Body of pancreas (tissue), 4 donors: ENCODE measurements at regions not wholly inside any gene's neighbourhood (a gene's known extent, or its start where the extent isn't known, plus 50 kb on each side); places are given as distances from the start of the nearest gene placed in this dataset.

Source experiments
- ATAC-seq: fragments of 150-250 bp; one replicate; pipeline ENCODE4 v1.9.1; 2016
- DNase-seq, 4 donors: peaks; one replicate each; pipeline ENCODE4 v3.0.0-alpha.2; 2019
- H3K27ac ChIP-seq, 4 donors: fragments of 200-600 bp; sonication (generic); 1 replicate in 3 of 4; 2 replicates in 1 of 4; pipeline versions ENCODE4 v1.5.1 to v1.6.1; 2016 to 2019; ENCODE audit warnings: mild to moderate bottlenecking in 1 of 4, mixed read lengths in 1 of 4, moderate library complexity in 1 of 4
- H3K27me3 ChIP-seq, 2 donors: fragments of 200-600 bp; sonication (generic); one replicate each; pipeline ENCODE4 v1.6.0; 2016; ENCODE audit warnings: mild to moderate bottlenecking in 1 of 2
- H3K36me3 ChIP-seq, 2 donors: fragments of 200-600 bp; sonication (generic); replicated peaks in 1 of 2; 2 replicates each; pipeline ENCODE4 v1.5.1; 2016; ENCODE audit warnings: low read depth in 2 of 2; ENCODE audit not compliant: insufficient read depth in 1 of 2
- H3K4me1 ChIP-seq: fragments of 200-600 bp; sonication (generic); one replicate; pipeline ENCODE4 v1.6.0; 2016
- H3K4me3 ChIP-seq, 2 donors: fragments of 200-600 bp; sonication (generic); 1 replicate in 1 of 2; 2 replicates in 1 of 2; pipeline ENCODE4 v1.5.1; 2016 to 2019
- H3K9me3 ChIP-seq, 3 donors: fragments of 200-600 bp; sonication (generic); 1 replicate in 2 of 3; 2 replicates in 1 of 3; pipeline ENCODE4 v1.5.1; 2016
- POLR2A ChIP-seq, 3 donors: fragments of 450-650 bp; IDR thresholded peaks; one replicate each; pipeline ENCODE4 v1.6.1; 2016; ENCODE audit warnings: antibody characterized with exemption in 3 of 3, mild to moderate bottlenecking in 2 of 3
- WGBS, 2 donors: methylation state at CpG; one replicate each; pipeline ENCODE4 v1.1.5; 2017; 5-methylcytosine and 5-hydroxymethylcytosine counted together
- intact Hi-C: fragments of 100-400 bp; cut with DNase I; formaldehyde crosslinking; loops from one replicate; pipeline ENCODE4 v1.15.1; 2023
- TF ChIP-seq, protein P1 (sequence below), 7 experiments: fragments of 450-650 bp in 4 of 7; fragments of 200-600 bp in 3 of 7; sonication (generic) in 3 of 7; IDR thresholded peaks; one replicate each; pipeline ENCODE4 v1.5.1; 2016 to 2019; ENCODE audit warnings: antibody characterized with exemption in 7 of 7

DNA sequence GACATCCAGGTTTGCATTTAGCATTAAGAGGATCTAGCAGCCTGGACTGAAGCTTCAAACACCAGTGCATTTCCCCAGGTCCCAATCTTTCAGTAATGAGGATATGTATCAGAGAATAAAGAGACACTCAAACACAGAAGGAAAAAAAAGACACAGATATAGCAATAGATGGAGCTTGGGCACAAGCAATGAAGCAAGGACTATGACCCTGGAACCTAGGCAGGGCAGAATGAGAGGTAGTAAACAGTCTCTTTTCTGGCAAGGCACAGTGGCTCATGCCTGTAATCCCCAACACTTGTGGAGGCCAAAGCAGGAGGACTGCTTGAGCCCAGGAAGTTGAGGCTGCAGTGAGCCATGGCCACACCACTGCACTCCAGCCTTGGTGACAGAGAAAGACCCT is 80.7 kb upstream of the HNRNPA3 start:
- no peak for TF ChIP-seq POLR2A (IDR thresholded peaks at IDR 0.05)
- TF ChIP-seq, protein P1, sequence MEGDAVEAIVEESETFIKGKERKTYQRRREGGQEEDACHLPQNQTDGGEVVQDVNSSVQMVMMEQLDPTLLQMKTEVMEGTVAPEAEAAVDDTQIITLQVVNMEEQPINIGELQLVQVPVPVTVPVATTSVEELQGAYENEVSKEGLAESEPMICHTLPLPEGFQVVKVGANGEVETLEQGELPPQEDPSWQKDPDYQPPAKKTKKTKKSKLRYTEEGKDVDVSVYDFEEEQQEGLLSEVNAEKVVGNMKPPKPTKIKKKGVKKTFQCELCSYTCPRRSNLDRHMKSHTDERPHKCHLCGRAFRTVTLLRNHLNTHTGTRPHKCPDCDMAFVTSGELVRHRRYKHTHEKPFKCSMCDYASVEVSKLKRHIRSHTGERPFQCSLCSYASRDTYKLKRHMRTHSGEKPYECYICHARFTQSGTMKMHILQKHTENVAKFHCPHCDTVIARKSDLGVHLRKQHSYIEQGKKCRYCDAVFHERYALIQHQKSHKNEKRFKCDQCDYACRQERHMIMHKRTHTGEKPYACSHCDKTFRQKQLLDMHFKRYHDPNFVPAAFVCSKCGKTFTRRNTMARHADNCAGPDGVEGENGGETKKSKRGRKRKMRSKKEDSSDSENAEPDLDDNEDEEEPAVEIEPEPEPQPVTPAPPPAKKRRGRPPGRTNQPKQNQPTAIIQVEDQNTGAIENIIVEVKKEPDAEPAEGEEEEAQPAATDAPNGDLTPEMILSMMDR (IDR thresholded peaks at IDR 0.05), result no peak
- Histone ChIP-seq H3K9me3 (no peaks in the 10 kb centered on the region), H3K27ac (no peak overlapping the region), H3K36me3 (no peaks in the 10 kb centered on the region), H3K4me1 (no peaks in the 10 kb centered on the region), H3K27me3 (no peaks in the 10 kb centered on the region), H3K4me3 (no peak overlapping the region)
- DNase-seq (no peak), ATAC-seq (no peak)
- intact Hi-C loops, result no loop called here

DNA sequence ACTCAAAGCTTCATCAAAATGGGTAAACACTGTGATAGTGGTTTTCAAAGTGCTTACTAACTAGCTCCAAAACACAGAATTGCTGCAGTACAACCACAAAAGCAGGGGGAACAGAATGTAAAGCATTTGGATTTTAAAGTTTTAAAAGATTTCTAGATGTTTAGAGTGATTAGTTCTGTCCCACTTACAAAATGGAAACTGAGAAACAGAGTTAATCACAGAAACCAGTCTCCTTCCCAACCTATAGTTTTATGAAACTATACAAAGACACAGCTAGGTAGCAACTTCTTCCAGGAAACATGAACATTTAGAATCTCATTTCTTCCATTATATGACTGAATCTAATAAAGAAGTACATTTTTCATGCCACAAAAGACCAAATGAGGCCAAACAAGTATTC is 73.8 kb upstream of the HNRNPA3 start:
- no peaks in the 10 kb centered on the region for H3K36me3 ChIP-seq
- H3K4me1 ChIP-seq, result no peaks in the 10 kb centered on the region
- H3K27me3 ChIP-seq, result no peaks in the 10 kb centered on the region
- H3K4me3 ChIP-seq, result no peak overlapping the region
- no peak overlapping the region for H3K27ac ChIP-seq
- DNase-seq, result no peak
- intact Hi-C loops, result no loop called here
- ATAC-seq, result no peak
- TF ChIP-seq, protein P1 (IDR thresholded peaks at IDR 0.05), result no peak
- no peak for TF ChIP-seq POLR2A (IDR thresholded peaks at IDR 0.05)
- H3K9me3 ChIP-seq, result no peaks in the 10 kb centered on the region

DNA sequence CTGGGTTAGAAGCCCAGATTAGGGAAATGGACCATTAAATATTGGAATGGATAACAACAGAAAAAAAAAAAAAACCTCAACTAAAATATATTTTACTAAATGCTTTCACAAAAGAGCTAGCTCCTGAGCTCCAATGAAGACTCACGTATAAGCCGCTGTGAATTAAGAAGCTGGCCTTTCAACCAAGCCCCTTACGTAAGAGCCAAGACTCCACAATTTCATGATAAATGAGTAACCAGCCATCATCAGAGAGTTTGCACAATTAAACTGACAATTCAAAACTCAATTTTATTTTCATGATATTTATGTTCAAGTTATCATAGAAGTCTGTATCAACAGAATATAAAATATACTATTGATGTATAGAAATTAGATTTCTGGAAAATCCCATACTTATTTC is 70.7 kb upstream of the HNRNPA3 start:
- no peak for TF ChIP-seq POLR2A (IDR thresholded peaks at IDR 0.05)
- TF ChIP-seq, protein P1 (IDR thresholded peaks at IDR 0.05), result no peak
- DNase-seq (no peak), ATAC-seq (no peak)
- Histone ChIP-seq H3K36me3 (no peaks in the 10 kb centered on the region), H3K4me1 (no peaks in the 10 kb centered on the region), H3K27ac (no peak overlapping the region), H3K27me3 (no peaks in the 10 kb centered on the region), H3K9me3 (no peaks in the 10 kb centered on the region), H3K4me3 (no peak overlapping the region)
- WGBS, 2 donors, result 86 to 94% methylated on average over 3 of the region's 3 CpGs
- intact Hi-C loops, result no loop called here

DNA sequence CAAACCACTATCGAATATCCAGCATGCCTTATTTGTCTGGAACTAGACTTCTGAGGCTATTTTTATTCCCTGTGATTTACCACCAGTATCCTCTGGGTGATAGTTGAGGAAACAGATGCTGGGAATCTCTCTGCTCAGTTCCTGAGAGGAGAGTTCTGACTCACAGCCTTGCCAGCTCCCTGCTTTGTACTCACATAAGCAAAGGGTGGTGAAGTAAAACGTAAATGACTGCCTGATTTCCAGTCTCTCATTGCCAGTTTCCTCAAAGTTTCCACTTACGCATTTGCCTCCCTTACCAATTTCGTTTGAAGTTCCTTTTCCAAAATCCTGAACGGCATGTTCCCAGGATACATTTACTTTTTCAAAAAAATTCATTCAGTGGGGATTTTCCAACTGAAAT is 69.2 kb upstream of the HNRNPA3 start:
- TF ChIP-seq, protein P1 (IDR thresholded peaks at IDR 0.05), result no peak
- no peak for TF ChIP-seq POLR2A (IDR thresholded peaks at IDR 0.05)
- intact Hi-C loops, result no loop called here
- no peaks in the 10 kb centered on the region for H3K27me3 ChIP-seq
- H3K36me3 ChIP-seq, result no peaks in the 10 kb centered on the region
- ATAC-seq, result peak; percentile 50
- no peaks in the 10 kb centered on the region for H3K9me3 ChIP-seq
- H3K4me1 ChIP-seq, result peaks cover 7% of the 10 kb centered on the region
- no peak for DNase-seq
- H3K4me3 ChIP-seq, result no peak overlapping the region
- 35 to 47% methylated on average over 5 of the region's 5 CpGs for WGBS, 2 donors
- no peak overlapping the region for H3K27ac ChIP-seq

DNA sequence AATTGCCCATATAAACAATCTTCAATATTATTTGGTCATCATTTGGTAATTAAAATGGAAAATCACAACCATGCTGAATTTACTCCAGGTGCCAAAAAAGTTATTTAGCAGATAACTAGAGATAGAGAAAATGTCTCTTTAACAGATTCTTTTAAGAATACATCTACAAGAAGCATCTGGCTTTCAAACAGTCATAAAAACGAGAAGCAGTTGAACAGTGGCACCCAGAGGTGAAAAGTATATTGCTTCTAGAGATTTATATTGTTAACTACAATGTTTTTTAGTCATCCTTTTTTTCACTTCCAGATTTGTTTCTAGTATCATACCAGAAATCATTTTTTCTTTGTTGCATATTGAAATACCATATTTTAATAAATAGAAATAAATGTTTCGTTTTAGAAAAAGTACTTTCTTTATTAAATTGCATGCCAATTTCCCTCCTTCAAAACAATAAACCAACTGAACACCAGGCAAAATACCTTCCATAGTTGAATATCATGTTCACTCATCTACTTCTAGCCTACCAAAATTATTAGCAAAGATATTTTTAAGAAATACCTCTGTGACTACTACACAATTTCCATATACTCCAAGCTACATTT is 65.4 kb upstream of the HNRNPA3 start:
- H3K4me1 ChIP-seq, result peaks cover 10% of the 10 kb centered on the region
- TF ChIP-seq POLR2A (IDR thresholded peaks at IDR 0.05), result no peak
- TF ChIP-seq, protein P1 (IDR thresholded peaks at IDR 0.05), result peak; percentile 19 to 56 (median 49)
- H3K9me3 ChIP-seq, result no peaks in the 10 kb centered on the region
- no peak overlapping the region for H3K4me3 ChIP-seq
- ATAC-seq, result no peak
- WGBS, 2 donors, result 3 to 5% methylated on average over 2 of the region's 2 CpGs
- peak in 1 of 4 donors; percentile 22 for DNase-seq
- intact Hi-C loops, result no loop called here
- H3K27me3 ChIP-seq, result no peaks in the 10 kb centered on the region
- no peaks in the 10 kb centered on the region for H3K36me3 ChIP-seq
- H3K27ac ChIP-seq, result no peak overlapping the region
